AG09319 (cell line): ENCODE measurements at regions not wholly inside any gene's neighbourhood (a gene's known extent, or its start where the extent isn't known, plus 50 kb on each side); places are given as distances from the start of the nearest gene placed in this dataset.

ENCODE experiments used
- DNase-seq: peaks from one replicate; pipeline ENCODE4 v3.0.0-alpha.2; 2010; ENCODE audit warnings: low read depth; ENCODE audit errors: extremely low read depth
- TF ChIP-seq, protein P1 (sequence below): IDR thresholded peaks from 2 replicates; pipeline ENCODE4 v1.5.1; 2011; ENCODE audit warnings: low read depth, mild to moderate bottlenecking, inconsistent platforms, low read length, moderate library complexity

DNA sequence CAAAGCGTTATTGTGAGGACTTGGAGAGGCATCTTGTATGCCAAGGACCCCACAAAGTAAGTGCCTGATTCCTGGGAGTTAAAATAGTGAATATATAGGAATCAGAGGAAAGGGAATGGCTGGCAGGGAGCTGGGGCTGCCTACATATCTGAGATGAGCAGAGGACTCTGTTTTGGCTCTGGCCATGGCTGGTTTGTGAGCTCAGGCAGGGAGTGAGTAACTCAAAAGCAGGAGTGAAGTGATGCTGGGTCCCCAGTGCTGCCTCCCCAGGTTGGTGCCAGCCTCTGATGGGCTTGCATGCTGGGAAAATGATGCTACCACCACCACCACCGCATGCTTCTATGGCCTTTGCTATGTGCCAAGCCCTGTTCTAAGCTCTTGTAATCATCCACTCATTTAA, 246.0 kb upstream of the MVB12B start:
- no peak for DNase-seq
- TF ChIP-seq, protein P1, sequence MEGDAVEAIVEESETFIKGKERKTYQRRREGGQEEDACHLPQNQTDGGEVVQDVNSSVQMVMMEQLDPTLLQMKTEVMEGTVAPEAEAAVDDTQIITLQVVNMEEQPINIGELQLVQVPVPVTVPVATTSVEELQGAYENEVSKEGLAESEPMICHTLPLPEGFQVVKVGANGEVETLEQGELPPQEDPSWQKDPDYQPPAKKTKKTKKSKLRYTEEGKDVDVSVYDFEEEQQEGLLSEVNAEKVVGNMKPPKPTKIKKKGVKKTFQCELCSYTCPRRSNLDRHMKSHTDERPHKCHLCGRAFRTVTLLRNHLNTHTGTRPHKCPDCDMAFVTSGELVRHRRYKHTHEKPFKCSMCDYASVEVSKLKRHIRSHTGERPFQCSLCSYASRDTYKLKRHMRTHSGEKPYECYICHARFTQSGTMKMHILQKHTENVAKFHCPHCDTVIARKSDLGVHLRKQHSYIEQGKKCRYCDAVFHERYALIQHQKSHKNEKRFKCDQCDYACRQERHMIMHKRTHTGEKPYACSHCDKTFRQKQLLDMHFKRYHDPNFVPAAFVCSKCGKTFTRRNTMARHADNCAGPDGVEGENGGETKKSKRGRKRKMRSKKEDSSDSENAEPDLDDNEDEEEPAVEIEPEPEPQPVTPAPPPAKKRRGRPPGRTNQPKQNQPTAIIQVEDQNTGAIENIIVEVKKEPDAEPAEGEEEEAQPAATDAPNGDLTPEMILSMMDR: no peak

DNA sequence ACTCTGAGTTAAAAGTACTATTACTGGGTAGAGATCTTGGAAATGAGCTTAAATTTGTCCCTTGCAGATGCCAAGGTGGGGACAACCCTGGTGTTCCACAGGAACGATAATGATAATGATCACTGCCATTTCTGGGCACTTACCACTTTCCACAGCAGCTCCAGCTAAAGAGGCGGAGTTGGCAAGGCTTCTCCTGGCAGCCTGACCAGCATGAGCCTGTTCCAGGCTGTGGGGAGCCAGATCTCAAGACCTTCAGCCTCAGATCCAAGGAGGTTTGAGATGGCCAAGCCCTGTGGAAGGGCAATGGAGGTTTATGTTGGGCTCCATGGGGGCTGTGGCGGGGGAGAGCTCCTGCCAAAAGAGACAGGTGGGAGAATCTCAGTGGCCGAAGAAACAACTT, 244.9 kb upstream of the MVB12B start:
- DNase-seq: no peak
- TF ChIP-seq, protein P1: no peak

DNA sequence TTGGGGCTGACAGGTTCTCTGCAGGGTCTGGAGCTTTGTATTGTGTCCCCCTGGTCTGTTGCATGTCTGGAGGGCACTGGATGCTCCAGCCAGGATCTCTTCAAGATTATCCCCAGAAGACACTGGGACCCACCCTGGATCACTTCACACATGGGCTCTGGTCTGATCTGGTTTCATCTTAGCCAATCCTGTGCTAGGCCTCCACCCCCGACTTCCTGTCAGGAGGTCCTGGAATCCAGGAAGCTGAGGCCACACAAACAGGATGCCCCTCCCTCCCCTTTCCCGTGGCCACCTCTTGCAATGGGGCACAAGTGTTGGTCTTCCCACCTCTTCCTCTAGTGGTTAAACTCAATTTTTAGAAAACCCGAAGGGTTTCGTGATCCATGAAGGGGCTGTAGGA, 242.6 kb upstream of the MVB12B start:
- DNase-seq: no peak

DNA sequence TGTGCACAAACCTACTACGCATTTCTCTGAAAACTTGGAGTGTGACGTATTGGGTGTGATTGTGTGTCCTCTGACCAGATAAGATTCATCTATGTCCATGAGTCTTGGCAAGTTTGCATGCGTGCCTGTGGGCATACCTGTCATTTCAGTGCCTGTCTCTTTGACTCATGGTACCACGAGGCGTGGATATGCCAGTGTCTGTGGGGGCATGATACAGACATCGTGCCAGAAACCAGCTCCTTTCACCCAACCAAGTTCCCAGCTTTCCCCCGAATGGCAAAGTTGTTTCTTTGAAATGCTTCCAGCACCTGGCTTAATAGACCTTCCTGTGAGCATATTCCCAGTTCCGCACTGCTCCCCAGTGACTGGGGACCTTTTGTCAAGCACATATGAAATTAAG, 241.9 kb upstream of the MVB12B start:
- TF ChIP-seq, protein P1: no peak
- DNase-seq: no peak

More for the DNA sequence above, 242.6 kb upstream of the MVB12B start:
- TF ChIP-seq, protein P1: no peak

DNA sequence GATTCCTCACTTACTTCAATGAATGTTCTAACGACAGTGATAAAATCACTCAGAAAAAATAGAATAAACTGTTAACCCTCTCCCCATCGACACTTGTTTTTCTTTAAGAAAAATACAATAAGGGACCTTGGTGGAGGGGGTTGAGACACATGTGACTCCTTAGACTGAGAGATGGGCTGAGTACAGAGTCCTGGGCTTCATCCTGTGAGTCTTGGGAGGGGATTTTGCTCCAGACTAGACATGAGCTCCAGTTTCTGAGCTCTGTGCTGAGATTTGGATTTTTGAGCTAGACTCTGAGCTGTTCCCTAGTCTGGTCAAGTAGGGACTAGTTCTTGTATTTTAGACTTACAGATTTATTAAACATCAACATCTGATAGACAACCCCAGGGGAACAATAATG, 241.5 kb upstream of the MVB12B start:
- DNase-seq: no peak
- TF ChIP-seq, protein P1: no peak

DNA sequence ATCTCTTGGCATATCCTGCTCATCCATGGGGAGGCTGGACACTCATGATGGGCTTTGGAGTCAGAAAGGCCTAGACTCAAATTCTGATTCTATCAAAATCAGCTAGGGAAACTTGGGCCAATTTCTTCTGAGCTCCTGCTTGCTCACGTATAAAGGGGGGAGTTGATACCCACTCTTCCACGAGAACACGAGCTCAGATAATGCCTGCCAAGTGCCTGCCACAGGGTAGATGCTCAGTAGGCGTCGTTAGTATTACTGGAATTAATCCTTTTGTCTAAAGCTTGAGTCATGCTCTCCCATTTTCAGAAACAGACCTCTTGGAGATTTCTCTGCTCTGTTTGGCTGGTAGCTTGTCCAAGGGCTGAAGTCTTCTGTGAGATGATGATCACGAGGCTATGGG, 238.3 kb upstream of the MVB12B start:
- TF ChIP-seq, protein P1: no peak

DNA sequence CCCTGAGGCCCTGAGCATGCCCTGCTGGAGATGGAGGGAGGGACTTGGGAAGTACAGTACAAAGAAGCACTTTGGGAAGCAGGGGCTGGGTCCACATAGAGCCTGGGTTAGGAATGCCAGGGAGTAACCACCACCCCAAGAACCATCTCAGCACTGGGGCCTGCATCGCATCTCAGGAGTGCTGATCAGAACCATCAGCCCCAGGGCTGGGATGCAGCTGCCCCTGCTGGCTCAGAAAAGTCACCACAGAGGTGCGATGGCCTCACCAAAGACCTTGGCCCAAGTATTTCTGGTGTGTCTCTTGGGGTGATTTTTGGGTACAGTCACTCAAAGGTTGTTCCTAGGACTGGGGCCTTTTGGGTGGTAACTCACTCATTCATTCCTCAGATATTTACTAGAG, 236.8 kb upstream of the MVB12B start:
- DNase-seq: no peak
- TF ChIP-seq, protein P1: no peak

More for the DNA sequence above, 238.3 kb upstream of the MVB12B start:
- no peak for DNase-seq
